ENCODE measurements at regions not wholly inside any gene's neighbourhood (a gene's known extent, or its start where the extent isn't known, plus 50 kb on each side); places are given as distances from the start of the nearest gene placed in this dataset.
"Not testable (repeated sequence)": the region's sequence is repeated elsewhere in the genome, so short reads cannot be mapped to it uniquely, and the experiment has no call there.

DNA sequence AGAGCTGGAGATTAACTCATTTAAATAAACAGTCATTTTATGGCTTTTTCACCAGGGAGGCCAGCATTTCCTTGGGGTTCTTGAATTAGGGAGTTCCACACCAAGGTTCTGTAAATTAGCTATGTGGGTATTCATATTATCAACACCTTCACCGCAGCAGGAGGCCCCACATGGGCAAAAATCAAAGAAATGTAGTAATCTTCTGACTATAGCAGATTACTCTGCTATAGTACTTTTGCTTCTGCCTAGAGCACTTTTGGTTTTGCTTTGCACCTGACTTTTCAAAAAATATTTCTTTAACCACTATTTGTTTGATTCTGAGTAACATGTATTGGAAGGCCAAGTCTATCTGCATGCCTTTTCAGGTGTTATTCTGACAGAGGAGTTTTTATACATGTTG is 108.6 kb upstream of the POMZP3 start:
- TF ChIP-seq CTCF, MAX (IDR thresholded peaks at IDR 0.05; ENCODE audit: low read depth, low read length): not testable (repeated sequence)

All from NB4 (cell line).